Activated naive CD8-positive, alpha-beta T cell treated with anti-CD3 and anti-CD28 coated beads for 36 hours (primary cell): ENCODE measurements at regions not wholly inside any gene's neighbourhood (a gene's known extent, or its start where the extent isn't known, plus 50 kb on each side); places are given as distances from the start of the nearest gene placed in this dataset.

Experiments used
- DNase-seq: peaks from one replicate; pipeline ENCODE4 v3.0.0; 2021
- H3K27ac Mint-ChIP-seq: one replicate; pipeline ENCODE4 v1.8.0; 2022; ENCODE audit warnings: mild to moderate bottlenecking, moderate library complexity, mixed read lengths
- H3K27me3 Mint-ChIP-seq: one replicate; pipeline ENCODE4 v1.8.0; 2022; ENCODE audit warnings: mild to moderate bottlenecking, mixed read lengths
- H3K36me3 Mint-ChIP-seq: one replicate; pipeline ENCODE4 v1.8.0; 2021; ENCODE audit warnings: mild to moderate bottlenecking, mixed read lengths
- H3K4me1 Mint-ChIP-seq: one replicate; pipeline ENCODE4 v1.8.0; 2021; ENCODE audit warnings: mixed read lengths
- H3K4me3 Mint-ChIP-seq: one replicate; pipeline ENCODE4 v1.8.0; 2022; ENCODE audit warnings: mild to moderate bottlenecking, moderate library complexity, mixed read lengths
- H3K9me3 Mint-ChIP-seq: one replicate; pipeline ENCODE4 v1.8.0; 2022; ENCODE audit warnings: mixed read lengths

DNA sequence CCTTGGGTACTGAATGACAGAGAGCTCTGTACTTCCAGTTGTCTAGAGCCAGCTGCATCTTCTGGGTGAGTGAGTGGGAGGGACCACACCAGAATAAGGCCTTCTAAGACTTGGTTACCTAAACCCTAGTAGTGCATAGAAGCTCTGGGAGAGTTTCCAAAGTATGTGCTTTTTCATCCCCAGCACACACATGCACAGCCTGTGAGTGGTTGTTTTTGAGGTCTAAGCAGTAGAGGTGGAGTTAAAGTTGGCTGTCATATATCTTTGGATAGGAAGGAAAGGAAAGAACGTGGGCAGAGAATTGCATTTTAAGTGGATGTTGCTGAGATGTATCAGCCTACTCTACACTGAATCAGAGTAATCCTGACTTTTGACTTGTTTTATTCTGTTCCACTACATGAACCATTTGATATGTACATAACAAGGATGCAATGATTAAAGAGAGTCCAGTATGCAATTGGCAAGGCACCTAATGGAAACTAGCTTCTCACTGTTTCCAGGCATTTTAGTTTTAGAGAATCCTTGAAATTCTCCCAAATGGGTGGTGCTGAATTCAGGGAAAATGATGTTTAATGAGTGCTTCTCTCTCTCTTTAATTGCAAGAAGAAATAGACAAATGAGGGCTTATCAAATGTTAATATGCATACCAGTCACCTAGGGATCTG lies 51.8 kb upstream of the PRICKLE1 start:
- H3K36me3 Mint-ChIP-seq = no peaks in the 10 kb centered on the region
- peaks cover 11% of the 10 kb centered on the region for H3K27me3 Mint-ChIP-seq
- no peak for DNase-seq
- no peaks in the 10 kb centered on the region for H3K9me3 Mint-ChIP-seq
- no peak overlapping the region for H3K4me3 Mint-ChIP-seq
- H3K27ac Mint-ChIP-seq = no peak overlapping the region
- no peaks in the 10 kb centered on the region for H3K4me1 Mint-ChIP-seq

DNA sequence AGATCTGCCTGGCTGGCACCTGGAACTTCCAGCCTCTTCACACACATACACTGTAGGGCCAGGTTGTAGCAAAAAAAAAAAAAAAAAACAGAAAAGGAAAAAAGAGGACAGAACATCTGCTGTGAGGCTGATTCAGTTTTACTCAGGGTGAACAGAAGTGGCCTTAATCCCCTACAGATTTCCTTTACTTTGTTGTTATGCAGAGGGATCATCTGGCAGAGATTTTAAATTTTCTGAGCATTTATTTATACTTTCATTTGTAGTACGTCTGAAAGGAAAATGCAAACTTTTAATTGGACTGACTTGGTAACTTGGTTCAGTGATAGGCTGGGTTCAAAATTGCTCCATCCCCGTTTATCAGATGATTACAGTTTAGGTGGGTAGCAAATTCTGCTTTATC lies 50.8 kb upstream of the PRICKLE1 start:
- no peaks in the 10 kb centered on the region for H3K9me3 Mint-ChIP-seq
- no peaks in the 10 kb centered on the region for H3K4me1 Mint-ChIP-seq
- peaks cover 11% of the 10 kb centered on the region for H3K27me3 Mint-ChIP-seq
- no peak overlapping the region for H3K4me3 Mint-ChIP-seq
- H3K36me3 Mint-ChIP-seq = no peaks in the 10 kb centered on the region
- no peak for DNase-seq
- no peak overlapping the region for H3K27ac Mint-ChIP-seq

DNA sequence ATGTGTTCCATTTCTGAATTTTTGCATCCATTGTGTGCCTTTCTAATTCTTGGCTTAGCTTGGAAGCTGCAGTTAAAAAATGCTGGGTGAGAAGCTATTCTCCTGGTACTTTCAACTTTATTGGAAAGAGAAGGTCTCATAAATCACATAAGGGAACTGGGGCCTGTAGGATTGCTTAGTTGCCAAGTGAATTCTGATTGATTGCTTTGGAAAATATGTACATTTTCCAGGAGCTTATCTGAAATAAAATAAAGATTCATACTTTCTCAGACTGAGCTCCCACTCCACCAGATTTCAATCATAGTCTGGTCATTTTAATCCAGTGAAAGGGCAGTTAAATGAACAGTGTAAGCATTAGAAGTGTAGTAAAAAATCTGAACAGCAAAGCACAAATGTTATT lies 50.0 kb upstream of the PRICKLE1 start:
- Mint-ChIP-seq H3K27me3 (peaks cover 11% of the 10 kb centered on the region), H3K36me3 (no peaks in the 10 kb centered on the region), H3K4me3 (no peak overlapping the region), H3K4me1 (no peaks in the 10 kb centered on the region), H3K9me3 (no peaks in the 10 kb centered on the region), H3K27ac (no peak overlapping the region)
- no peak for DNase-seq
